OCI-LY1 (cell line): ENCODE measurements at regions not wholly inside any gene's neighbourhood (a gene's known extent, or its start where the extent isn't known, plus 50 kb on each side); places are given as distances from the start of the nearest gene placed in this dataset.

Source experiments
- H2AFZ ChIP-seq: fragments of 200-600 bp; sonication (generic), shearing (Covaris generic); 2 replicates; pipeline ENCODE4 v1.6.0; 2014; ENCODE audit warnings: antibody characterized with exemption, mild to moderate bottlenecking, low read length
- H3F3A ChIP-seq: fragments of 200-600 bp; sonication (generic), shearing (Covaris generic); 2 replicates; pipeline ENCODE4 v1.6.0; 2014; ENCODE audit warnings: mild to moderate bottlenecking, antibody characterized with exemption, low read length, moderate library complexity; ENCODE audit not compliant: insufficient read depth
- H3K27ac ChIP-seq: fragments of 200-600 bp; sonication (generic); 2 replicates; pipeline ENCODE4 v1.5.1; 2014; ENCODE audit warnings: low read length, mixed run types, mild to moderate bottlenecking, low read depth; ENCODE audit not compliant: poor library complexity, severe bottlenecking
- H3K27me3 ChIP-seq: fragments of 200-600 bp; sonication (generic); 2 replicates; pipeline ENCODE4 v1.6.0; 2014; ENCODE audit warnings: antibody characterized with exemption, mild to moderate bottlenecking, low read length, moderate library complexity; ENCODE audit not compliant: insufficient read depth
- H3K36me3 ChIP-seq: fragments of 200-600 bp; sonication (generic); 2 replicates; pipeline ENCODE4 v1.6.1; 2014; ENCODE audit warnings: mild to moderate bottlenecking, antibody characterized with exemption, low read length, moderate library complexity, mixed read lengths; ENCODE audit not compliant: insufficient read depth
- H3K4me1 ChIP-seq: fragments of 200-600 bp; sonication (generic); 2 replicates; pipeline ENCODE4 v1.5.1; 2014; ENCODE audit warnings: mild to moderate bottlenecking, low read length, moderate library complexity; ENCODE audit not compliant: insufficient read depth, severe bottlenecking
- H3K4me2 ChIP-seq: fragments of 200-600 bp; sonication (generic), shearing (Covaris generic); 2 replicates; pipeline ENCODE4 v1.6.1; 2014; ENCODE audit warnings: low read length
- H3K4me3 ChIP-seq: fragments of 200-600 bp; sonication (generic); 2 replicates; pipeline ENCODE4 v1.5.1; 2014; ENCODE audit warnings: low read length, low read depth, mild to moderate bottlenecking, mixed read lengths; ENCODE audit not compliant: poor library complexity, severe bottlenecking
- H3K79me2 ChIP-seq: fragments of 200-600 bp; shearing (Covaris generic); 2 replicates; pipeline ENCODE4 v1.6.1; 2016; ENCODE audit warnings: mixed run types, low read length, mixed read lengths; ENCODE audit not compliant: insufficient read depth
- H3K9ac ChIP-seq: fragments of 200-600 bp; sonication (generic), shearing (Covaris generic); 2 replicates; pipeline ENCODE4 v1.6.1; 2014; ENCODE audit warnings: mild to moderate bottlenecking, low read length, mixed read lengths
- H3K9me2 ChIP-seq: fragments of 200-600 bp; sonication (generic), shearing (Covaris generic); 2 replicates; pipeline ENCODE4 v1.6.1; 2014; ENCODE audit warnings: low read depth, mild to moderate bottlenecking, low read length, mixed read lengths
- H3K9me3 ChIP-seq: fragments of 200-600 bp; shearing (Covaris generic); 2 replicates; pipeline ENCODE4 v1.6.1; 2014; ENCODE audit warnings: low read length, mixed read lengths
- H4K20me1 ChIP-seq: fragments of 200-600 bp; sonication (generic), shearing (Covaris generic); 2 replicates; pipeline ENCODE4 v1.6.0; 2016; ENCODE audit warnings: mild to moderate bottlenecking, low read length; ENCODE audit not compliant: insufficient read depth
- CTCF ChIP-seq: fragments of 200-600 bp; sonication (generic), shearing (Covaris generic); IDR thresholded peaks from 2 replicates; pipeline ENCODE4 v1.5.1; 2017; ENCODE audit warnings: mild to moderate bottlenecking, antibody characterized with exemption, low read length, moderate library complexity, mixed read lengths
- EZH2 ChIP-seq: fragments of 200-600 bp; sonication (generic), shearing (Covaris generic); IDR thresholded peaks from 2 replicates; pipeline ENCODE4 v1.8.0; 2017; ENCODE audit warnings: borderline replicate concordance, mixed run types, mild to moderate bottlenecking, antibody characterized with exemption, low read length, moderate library complexity, mixed read lengths

GRCh38 chr21:15359251-15359650 is 294.5 kb upstream of the NRIP1 start:
- no peak overlapping the region for H3K9ac ChIP-seq
- no peaks in the 10 kb centered on the region for H3K36me3 ChIP-seq
- no peaks in the 10 kb centered on the region for H3K9me2 ChIP-seq
- no peaks in the 10 kb centered on the region for H3K79me2 ChIP-seq
- H3K4me2 ChIP-seq, result no peak overlapping the region
- H2AFZ ChIP-seq, result no peak overlapping the region
- H3K4me3 ChIP-seq, result no peak overlapping the region
- no peaks in the 10 kb centered on the region for H3K9me3 ChIP-seq
- H3K27ac ChIP-seq, result no peak overlapping the region
- TF ChIP-seq CTCF (no peak), EZH2 (no peak)
- H3K4me1 ChIP-seq, result no peaks in the 10 kb centered on the region
- no peaks in the 10 kb centered on the region for H3K27me3 ChIP-seq
- no peaks in the 10 kb centered on the region for H4K20me1 ChIP-seq
- no peaks in the 10 kb centered on the region for H3F3A ChIP-seq

GRCh38 chr21:15362458-15362857 is 297.7 kb upstream of the NRIP1 start:
- no peaks in the 10 kb centered on the region for H3K27me3 ChIP-seq
- H2AFZ ChIP-seq, result no peak overlapping the region
- H3K79me2 ChIP-seq, result no peaks in the 10 kb centered on the region

GRCh38 chr21:15363921-15364320 is 299.1 kb upstream of the NRIP1 start:
- H2AFZ ChIP-seq, result no peak overlapping the region
- H4K20me1 ChIP-seq, result no peaks in the 10 kb centered on the region
- no peak overlapping the region for H3K4me2 ChIP-seq
- no peaks in the 10 kb centered on the region for H3K9me3 ChIP-seq
- H3K27ac ChIP-seq, result no peak overlapping the region
- no peaks in the 10 kb centered on the region for H3F3A ChIP-seq
- no peaks in the 10 kb centered on the region for H3K27me3 ChIP-seq
- H3K79me2 ChIP-seq, result no peaks in the 10 kb centered on the region
- H3K9me2 ChIP-seq, result no peaks in the 10 kb centered on the region
- no peak for TF ChIP-seq EZH2
- no peak for TF ChIP-seq CTCF
- no peak overlapping the region for H3K9ac ChIP-seq
- H3K4me3 ChIP-seq, result no peak overlapping the region
- H3K4me1 ChIP-seq, result no peaks in the 10 kb centered on the region
- no peaks in the 10 kb centered on the region for H3K36me3 ChIP-seq

More at GRCh38 chr21:15362458-15362857, 297.7 kb upstream of the NRIP1 start:
- Histone ChIP-seq H3K9ac (no peak overlapping the region), H3K27ac (no peak overlapping the region), H3F3A (no peaks in the 10 kb centered on the region), H3K36me3 (no peaks in the 10 kb centered on the region), H3K4me2 (no peak overlapping the region), H3K4me3 (no peak overlapping the region), H4K20me1 (no peaks in the 10 kb centered on the region), H3K4me1 (no peaks in the 10 kb centered on the region), H3K9me2 (no peaks in the 10 kb centered on the region), H3K9me3 (no peaks in the 10 kb centered on the region)
- TF ChIP-seq EZH2 (no peak), CTCF (no peak)
